Astrocyte of the cerebellum (primary cell): ENCODE measurements at regions not wholly inside any gene's neighbourhood (a gene's known extent, or its start where the extent isn't known, plus 50 kb on each side); places are given as distances from the start of the nearest gene placed in this dataset.

Source experiments
- DNase-seq: peaks from one replicate; pipeline ENCODE4 v3.0.0-alpha.2; 2011; ENCODE audit warnings: low read depth
- H3K4me3 ChIP-seq: 2 replicates; pipeline ENCODE4 v1.5.1; 2011; ENCODE audit warnings: mild to moderate bottlenecking, low read depth, low read length, moderate library complexity
- CTCF ChIP-seq: IDR thresholded peaks from 2 replicates; pipeline ENCODE4 v1.5.1; 2012; ENCODE audit warnings: low read length, low read depth, moderate library complexity, mild to moderate bottlenecking; ENCODE audit errors: missing control alignments
- in situ Hi-C: cut with HindIII; loops from 2 replicates; pipeline ENCODE4 v1.10.0; 2017; ENCODE audit warnings: low sequenced_read_pairs

- H3K4me3 ChIP-seq, result no peak overlapping the region
- in situ Hi-C loops, result no loop called here
- no peak for DNase-seq
- no peak for TF ChIP-seq CTCF
These were observed 50.4 kb upstream of the C11orf87 start for GRCh38 chr11:109371444-109372176.
